GF-D8 (cell line): ENCODE measurements at regions not wholly inside any gene's neighbourhood (a gene's known extent, or its start where the extent isn't known, plus 50 kb on each side); places are given as distances from the start of the nearest gene placed in this dataset.

Experiments
- DNase-seq: peaks from one replicate; lab custom pipeline; 2025; lab: John Stamatoyannopoulos, UW

DNA sequence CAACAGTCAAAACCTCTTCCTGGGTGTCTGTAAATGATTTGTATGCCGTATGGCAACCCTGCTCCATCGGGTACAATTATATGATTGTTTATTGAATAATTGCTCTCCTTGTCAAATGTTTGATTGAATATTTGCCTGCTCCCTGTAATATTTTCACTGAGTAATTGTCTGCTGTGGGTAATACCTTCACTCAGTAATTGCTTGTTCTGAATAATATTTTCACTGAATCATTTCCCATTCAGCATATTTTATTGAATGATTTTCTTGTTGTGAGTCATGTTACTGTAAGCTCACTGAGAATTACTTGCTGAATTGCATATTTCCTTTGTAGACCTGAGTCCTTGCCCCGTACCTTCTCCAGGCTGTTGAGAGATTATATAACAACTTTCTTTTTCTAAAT lies 535.2 kb downstream of the METTL4 start:
- DNase-seq, result no peak

DNA sequence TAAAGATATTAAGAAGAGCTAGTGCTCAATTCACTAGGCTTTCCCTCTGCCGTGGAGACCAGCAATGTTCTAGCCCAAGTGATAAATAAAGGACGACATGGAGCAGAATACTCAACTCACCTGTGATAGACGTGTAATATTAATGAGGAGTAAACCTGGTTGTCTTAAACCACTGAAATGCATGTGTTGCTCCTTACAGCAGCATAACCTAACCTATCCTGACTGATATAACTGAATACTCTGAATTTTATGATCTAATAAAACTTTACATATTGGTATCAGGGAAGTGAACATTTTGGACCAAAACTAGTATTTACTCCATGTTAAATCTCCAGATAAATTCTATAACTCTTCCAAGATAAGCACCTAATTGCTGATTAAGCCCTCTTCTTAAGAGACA lies 531.0 kb downstream of the METTL4 start:
- DNase-seq, result no peak

DNA sequence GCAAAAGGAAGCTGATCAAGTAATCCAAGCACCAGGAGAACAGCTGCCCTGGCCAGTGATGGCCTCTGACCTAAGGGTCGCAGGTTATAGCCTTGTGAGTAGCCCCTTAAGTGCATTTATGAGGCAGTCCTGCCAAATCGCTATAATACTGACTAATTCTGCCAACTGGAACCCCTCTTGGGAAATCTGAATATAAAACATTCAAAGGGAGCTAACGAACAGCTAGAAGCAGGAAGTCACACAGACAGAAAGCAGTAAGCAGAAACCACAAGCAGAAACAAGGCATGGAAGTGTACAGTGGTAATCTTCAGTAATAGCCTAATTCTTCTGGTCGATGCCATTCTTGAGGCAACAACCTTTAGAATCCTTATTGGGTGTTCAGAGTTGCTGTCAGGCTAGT lies 521.3 kb downstream of the METTL4 start:
- DNase-seq, result peak; percentile 57

DNA sequence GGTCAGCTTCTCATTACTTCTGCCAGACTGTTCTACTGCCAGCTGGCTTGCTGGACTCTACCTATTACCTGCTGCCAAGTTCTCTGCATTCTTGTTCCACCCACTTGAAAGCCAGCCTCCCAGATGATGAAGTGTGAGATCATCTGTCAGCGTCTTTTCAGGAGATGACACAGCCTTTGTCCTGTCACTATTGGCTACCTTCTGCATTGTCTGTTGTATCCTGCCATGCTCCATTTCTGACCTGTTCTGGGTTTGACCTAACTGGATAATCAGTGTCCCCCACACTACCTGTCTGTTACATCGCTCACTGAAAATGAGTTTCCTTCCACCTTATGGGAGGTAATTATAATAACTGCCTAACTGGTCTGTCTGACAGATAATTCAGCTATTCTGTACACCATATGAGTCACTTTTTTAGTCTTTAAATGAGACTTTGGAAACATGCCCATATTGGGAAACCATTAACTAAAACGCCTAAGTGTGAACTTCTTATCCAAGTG lies 520.6 kb downstream of the METTL4 start:
- DNase-seq, result no peak

DNA sequence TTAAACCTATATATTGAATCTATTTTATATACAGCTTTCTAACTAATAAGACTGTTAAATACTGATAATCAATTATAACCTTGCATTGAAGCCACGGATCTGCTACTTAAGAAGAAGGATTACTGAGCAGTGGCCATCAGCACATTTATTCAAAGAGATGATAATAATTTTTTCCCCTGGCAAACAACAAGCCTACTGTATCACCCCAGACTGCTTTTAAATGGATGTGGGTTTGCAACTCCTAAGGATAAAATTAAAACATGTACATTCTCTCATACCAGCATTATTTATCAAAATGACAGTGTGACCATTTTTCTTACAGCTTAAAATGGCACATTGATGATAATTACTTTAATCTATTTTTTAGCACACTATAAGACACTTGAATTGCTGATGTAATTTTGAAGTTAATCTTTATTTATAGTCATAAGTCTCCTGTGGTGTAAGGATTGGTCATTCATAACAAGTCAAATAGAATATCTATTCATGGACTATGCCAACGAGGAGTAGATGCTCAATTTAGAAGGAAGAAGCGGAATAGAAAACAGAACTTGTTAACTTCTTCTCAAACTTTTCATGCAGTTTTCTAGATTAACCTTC lies 517.7 kb downstream of the METTL4 start:
- no peak for DNase-seq

DNA sequence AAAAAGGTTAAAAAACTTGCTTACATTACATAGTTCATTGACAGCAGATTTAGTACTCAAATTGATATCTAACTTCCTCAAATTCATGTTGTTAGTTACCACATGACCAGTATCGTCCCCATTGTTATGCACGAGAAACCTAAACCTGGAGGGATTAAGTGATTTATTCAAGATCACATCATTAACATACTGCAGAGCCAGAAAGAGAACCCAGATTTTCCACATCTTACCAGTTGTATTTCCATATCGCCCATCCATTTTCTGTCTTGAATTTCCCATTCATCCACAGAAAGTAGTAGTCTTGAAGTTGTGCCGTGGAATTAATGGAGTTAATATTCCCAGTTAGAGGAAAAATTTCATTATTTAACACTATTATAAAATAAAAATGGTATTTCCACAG lies 512.0 kb downstream of the METTL4 start:
- DNase-seq, result no peak

DNA sequence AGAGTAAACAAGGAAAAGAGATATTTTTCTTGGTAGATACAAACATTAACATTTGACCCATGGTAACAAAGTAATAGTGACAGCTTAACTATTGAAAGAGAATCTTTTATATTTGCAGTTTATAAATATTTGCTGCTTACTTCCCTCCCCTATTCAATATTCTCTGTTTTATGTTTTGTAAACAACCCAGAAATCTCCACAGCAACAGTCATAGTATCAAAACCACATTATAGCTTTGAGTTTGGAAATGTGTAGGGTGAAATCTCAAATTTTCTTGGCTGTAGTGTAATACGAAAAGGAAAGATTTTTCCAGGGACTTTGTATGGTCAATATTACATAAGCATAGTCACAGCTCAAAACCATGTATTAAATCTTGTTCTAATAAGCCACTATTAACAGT lies 511.2 kb downstream of the METTL4 start:
- DNase-seq, result no peak

DNA sequence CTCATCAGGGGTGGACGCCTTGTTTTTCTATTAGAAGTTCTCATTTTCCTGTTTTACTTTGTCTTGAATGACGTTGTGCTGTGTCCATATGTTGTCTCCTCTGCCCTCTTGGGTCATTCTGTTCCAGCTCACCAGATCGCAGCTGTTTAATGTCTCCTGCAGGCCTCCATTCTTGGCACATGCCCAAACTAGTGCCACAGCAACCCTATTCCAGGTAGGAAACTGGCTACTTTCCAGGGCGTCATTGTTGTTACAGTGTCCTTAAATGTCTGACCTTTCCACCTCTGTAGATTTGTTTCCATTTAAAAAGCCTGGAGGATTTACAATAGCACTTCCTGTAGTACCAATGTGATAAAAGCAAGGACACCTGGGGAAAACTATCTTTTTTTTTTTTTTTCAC lies 500.7 kb downstream of the METTL4 start:
- DNase-seq, result no peak

DNA sequence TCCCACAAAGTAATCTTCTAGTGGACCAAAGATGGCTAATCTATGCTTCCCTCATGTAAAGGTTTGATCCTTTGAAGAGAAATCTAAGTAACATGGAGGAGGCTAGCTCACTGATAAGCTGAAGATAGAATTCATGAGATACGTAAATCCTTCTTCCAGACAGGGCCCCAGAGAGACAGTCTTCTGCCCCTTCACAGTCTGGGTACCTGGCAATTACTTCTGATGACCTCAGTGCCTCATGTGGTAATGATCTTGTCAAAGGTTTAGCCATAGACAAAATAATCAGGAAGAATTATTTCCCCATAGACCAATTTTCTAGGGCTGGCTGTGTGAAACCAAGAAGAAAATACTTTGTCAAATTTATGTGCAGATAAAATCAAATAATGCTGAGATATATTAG lies 495.8 kb downstream of the METTL4 start:
- DNase-seq, result no peak

DNA sequence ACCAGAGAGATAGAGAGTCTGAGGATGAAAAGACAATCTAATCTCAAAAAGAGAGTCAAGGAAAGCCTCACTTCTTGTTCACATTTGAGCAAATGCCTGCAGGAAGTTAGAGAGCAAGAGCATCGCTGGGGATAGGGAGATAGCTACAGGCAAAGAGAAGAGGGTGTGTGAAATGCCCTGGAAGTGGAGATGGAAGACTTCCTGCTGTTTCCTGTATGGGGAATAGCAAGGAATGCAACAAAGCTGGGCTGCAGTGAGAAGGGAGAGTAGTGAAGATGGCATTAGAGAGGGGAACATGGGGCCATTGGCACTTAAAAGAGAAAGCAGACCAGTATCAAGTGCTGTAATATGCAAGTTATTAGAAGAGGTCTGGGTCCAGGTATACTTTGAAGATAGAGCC lies 488.6 kb downstream of the METTL4 start:
- DNase-seq, result no peak

DNA sequence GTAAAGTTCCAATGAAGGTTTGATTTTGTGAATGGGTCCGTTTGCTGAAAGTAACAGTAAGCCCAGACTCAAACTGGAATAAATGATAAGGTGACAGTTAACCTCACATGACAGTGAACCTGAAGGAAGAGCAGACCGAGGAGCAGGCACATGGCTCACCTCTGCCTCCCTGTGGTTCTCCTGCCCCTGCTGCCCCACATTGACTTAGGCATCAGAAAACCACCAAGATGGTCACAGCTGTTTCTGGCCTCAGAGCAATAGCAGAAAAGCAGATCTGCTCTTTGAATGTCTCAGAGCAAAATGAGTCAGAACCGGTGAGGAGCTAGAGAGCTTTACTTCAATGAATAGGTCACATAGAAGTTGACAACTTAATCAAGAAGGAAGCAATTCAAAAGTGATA lies 487.6 kb downstream of the METTL4 start:
- peak; percentile 40 for DNase-seq

DNA sequence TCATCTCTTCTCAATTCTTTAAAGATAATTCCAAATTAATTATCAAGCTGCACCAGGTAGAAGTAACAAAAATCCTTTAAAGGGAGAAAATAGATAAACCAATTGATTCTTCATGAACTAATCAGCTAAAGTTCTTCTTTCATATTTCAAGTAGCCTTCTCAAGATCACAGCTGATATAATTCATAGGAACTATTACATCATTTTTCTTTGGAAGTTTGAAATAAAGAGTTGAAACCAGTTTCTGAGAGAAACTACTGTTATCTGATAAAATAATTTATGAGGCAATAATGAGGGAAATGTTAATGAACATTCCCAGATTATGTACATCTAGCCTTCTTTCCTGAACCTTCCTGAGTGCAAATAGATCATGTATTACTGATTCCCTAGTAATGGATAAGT lies 484.9 kb downstream of the METTL4 start:
- no peak for DNase-seq

DNA sequence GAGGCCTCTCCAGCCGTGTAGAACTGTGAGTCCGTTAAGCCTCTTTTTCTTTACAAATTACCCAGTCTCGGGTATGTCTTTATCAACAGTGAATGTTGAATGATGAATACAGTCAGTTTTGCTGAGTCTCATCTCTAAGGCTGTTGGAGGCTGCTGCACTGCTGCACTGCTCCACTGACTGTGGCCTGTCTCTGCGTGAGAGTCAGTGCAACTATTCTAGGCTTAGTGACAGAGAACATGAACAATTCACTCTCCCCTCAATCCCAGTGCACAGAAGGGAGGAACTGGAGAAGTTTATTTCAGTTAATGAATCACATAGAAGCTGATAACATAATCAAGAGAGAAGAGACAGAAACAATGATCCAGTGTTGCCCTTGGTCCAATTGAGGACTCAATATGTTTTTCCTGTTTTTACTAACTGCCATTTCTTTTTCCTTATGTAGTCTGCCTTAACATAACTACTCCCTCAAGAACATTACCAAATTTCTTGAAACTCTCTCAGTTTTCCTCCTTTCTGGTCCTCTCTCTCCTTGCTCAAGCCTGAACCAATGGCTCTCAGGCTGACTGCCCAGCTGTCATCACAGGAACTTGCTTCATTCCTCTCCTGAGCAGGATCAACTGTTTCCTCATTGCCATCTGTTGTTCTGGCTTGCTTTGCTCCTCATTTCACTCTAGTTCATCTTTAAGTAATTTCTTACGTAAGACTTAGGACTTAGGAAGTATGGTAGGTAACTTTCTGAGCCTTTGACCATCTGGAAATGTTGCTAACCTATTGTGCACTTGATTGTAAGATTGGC lies 483.2 kb downstream of the METTL4 start:
- DNase-seq, result peak; percentile 100

DNA sequence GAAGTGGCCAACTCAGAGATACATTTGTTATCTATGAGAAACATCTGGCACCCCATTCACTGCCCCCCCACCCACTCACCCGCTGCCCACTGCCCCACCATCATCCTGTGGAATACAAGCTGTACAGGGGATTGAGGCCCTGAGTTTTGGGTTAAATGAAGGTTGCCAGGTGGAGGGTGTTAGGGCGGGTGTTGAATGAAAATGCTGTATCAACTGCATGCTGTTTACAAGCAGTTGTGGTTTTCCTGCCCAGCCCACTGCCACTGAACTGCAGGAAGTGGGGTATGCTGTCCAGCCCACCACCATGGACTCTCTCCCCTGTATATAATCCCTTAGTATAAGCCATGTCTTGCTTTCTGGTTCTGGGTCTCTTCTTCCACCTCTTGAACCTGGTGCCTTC lies 481.9 kb downstream of the METTL4 start:
- peak; percentile 80 for DNase-seq

DNA sequence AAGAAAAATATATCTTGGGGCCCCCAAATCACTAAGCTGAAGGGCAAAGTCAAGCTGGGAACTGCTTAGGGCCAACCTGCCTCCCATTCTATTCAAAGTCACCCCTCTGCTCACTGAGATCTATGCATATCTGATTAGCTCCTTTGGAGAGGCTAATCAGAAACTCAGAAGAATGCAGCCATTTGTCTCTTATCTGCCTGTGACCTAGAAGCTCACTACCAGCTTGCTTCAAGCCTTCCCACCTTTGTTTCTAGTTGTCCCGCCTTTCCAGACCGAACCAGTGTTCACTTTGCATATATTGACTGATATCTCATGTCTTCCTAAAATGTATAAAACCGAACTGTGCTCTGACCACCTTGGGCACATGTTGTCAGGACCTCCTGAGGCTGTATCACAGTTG lies 479.4 kb downstream of the METTL4 start:
- no peak for DNase-seq

DNA sequence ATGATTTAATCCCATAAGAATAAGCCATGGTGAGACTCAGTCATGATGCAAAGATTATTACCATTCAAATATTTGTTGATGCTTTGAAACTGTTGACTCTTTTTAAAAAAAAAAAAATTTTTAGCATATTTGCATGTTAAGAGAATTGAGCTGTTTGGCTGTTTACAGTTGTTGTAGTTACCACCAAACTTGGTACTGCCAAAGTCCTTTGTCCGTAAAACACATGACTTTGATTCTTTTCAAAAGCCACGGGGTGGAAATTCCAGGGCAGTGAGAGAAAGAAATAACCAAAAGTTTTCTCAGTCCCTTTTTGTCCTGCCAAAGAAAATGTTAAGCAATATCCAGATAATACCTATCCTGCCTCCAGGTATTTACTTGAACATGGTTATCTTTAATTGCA lies 474.8 kb downstream of the METTL4 start:
- no peak for DNase-seq

DNA sequence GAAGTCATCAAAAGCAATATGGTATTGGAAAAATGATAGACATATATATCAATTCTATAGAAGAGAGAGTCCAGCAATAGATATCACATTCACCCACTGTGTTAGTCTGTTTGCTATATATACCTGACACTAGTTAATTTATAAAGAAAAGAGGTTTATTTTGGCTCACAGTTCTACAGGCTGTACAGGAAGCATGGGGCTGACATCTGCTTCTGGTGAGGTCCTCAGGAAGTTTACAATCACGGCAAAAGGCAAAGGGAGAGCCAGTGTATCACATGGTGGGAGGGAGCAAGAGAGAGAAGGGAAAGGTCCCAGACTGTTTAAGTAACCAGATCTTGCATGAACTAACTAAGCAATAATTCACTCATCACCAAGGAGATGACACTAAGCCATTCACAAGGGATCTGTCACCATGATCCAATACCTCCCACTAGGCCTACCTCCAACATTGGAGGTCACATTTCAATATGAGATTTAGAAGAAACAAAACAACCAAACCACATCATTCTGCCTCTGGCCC lies 470.6 kb downstream of the METTL4 start:
- no peak for DNase-seq

DNA sequence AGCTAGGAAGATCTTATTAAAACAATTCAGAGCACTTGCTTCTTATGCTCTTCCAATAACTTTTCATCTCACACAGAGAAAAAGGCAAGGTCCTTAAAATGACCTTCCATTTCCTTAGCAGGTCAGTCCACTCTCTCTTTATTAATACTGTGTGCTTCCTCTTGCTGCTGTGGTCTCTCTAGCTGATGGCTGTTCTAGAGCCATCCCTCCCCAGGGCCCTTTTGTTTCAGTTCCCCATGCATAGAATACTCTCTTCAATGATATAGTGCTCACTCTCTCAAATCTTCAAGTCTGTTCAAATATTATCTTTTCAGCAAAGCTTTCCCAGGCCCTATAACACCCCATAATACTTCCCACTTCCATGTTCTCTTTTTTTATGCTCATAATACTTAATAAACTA lies 469.3 kb downstream of the METTL4 start:
- DNase-seq, result no peak

DNA sequence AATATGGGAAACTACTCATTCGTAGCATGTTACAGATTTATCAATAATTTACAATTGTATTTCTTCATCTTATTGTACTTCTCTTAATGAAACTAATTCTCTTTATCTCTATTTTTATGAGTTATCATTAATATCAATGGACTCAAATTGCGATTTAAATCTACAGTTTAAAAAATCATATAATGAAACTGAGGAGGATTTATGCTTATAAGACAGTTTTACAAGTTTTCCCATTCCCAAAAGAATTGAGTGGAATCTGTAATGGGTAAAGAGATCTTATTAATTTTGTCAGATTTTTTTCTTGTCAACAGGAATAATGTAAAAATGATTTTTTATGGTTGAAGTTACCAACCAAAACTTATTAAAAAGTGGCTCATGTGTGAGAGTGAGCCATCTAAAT lies 468.0 kb downstream of the METTL4 start:
- no peak for DNase-seq

DNA sequence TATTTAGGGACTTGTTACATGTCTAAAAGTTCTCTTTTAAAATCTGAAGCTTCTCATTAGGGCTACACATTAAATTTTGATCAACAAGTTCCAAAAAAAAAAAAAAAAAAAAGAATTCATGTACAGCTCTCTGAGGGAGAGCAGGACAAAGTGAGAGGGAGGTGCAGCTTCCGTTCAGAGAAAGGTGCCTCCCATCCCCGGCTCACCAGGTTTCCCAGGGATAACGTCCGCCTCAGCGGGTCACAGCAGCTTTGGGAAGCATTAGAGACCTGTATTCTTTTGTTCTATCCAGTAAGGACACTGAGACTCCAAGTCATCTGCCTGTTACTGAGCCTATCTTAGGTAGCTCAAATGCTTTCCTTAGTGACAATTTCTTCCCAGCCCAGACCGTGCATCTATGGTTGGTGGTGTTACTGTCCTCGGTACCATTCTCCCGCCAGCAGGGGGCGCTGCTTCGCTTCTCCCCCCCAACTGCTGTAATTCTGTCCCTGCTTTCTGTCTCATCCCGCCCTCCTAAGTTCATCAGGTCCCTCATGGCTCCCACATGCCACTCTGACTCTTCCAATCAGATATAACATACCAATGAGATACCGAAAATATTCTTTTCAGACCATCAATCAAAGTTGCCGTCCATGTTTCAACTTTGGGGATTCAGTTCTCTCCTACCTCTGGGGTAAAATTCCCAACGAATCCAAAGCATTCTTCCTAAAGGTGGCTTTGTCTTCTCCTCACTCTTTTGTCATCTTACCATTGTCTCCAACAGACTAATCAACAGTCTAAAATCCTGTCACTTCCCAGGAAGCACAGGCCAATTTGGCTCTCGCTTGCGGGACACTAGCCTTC lies 466.5 kb downstream of the METTL4 start:
- DNase-seq, result no peak

DNA sequence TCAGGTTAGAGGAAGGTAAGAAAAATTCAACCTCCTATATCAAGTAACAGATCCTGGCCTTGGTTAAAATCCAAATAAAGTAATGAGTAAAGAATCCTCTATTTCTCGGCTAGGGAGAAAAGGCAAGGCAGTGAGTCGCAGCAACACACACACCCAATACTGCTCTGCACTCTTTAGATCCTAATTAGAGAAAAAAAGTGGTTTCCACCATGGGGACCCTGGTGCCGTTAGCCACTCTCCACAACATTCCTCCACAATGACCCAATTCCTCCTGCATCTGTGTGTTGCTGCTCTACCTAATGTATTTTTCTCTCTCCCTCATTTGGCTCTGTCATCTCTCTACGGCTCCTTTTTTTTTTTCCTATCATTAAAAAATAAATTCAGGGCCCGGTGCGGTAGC lies 462.7 kb downstream of the METTL4 start:
- no peak for DNase-seq

DNA sequence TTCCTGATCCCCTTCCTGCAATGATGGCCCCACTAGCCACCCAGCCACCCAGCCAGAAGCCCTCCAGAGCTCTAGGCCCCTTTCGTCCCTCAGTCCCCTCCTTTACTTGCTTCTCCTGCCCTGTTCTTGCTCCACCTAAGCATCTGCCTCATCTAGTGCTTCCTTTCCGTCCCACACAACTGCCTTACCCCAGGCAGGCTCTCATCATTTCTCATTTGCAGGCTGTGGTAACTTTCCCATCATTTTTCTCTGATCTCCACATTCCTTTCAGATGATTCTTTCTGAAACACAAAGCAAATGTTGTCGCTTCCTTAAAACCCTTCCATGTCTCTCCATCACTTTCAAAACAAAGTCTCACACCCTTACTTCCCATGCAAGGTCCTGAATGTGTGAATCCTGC lies 459.8 kb downstream of the METTL4 start:
- no peak for DNase-seq
